NAMALWA (cell line): ENCODE measurements at regions not wholly inside any gene's neighbourhood (a gene's known extent, or its start where the extent isn't known, plus 50 kb on each side); places are given as distances from the start of the nearest gene placed in this dataset.
"Not testable (repeated sequence)": the region's sequence is repeated elsewhere in the genome, so short reads cannot be mapped to it uniquely, and the experiment has no call there.

Source experiments
- DNase-seq: peaks from one replicate; pipeline ENCODE4 v3.0.0-alpha.2; 2015; ENCODE audit warnings: low spot score

GRCh38 chr1:60809204-60809980 is 273.0 kb upstream of the NFIA start:
- DNase-seq: no peak

GRCh38 chr1:60808676-60809075 is 273.7 kb upstream of the NFIA start:
- no peak for DNase-seq

GRCh38 chr1:60802884-60803283 is 279.5 kb upstream of the NFIA start:
- no peak for DNase-seq

GRCh38 chr1:60797351-60797750 is 285.0 kb upstream of the NFIA start:
- DNase-seq: no peak

- DNase-seq: no peak
Observed at GRCh38 chr1:60791226-60791625, 291.1 kb upstream of the NFIA start.

- DNase-seq: not testable (repeated sequence)
Observed at GRCh38 chr1:60773099-60773498, 309.3 kb upstream of the NFIA start.

- DNase-seq: no peak
Observed at GRCh38 chr1:60769082-60769481, 313.3 kb upstream of the NFIA start.

- DNase-seq: peak; percentile 59
Observed at GRCh38 chr1:60765204-60765603, 317.2 kb upstream of the NFIA start.

GRCh38 chr1:60764489-60764888 is 317.9 kb upstream of the NFIA start:
- no peak for DNase-seq

GRCh38 chr1:60763741-60764140 is 318.6 kb upstream of the NFIA start:
- DNase-seq: no peak

- DNase-seq: no peak
Observed at GRCh38 chr1:60762911-60763310, 319.4 kb upstream of the NFIA start.

- DNase-seq: no peak
Observed at GRCh38 chr1:60762176-60762575, 320.2 kb upstream of the NFIA start.

GRCh38 chr1:60759291-60759690 is 323.1 kb upstream of the NFIA start:
- DNase-seq: no peak

- no peak for DNase-seq
Observed at GRCh38 chr1:60757485-60757884, 324.9 kb upstream of the NFIA start.

GRCh38 chr1:60753036-60753900 is 329.1 kb upstream of the NFIA start:
- no peak for DNase-seq

GRCh38 chr1:60751306-60751705 is 331.1 kb upstream of the NFIA start:
- DNase-seq: no peak

- DNase-seq: no peak
Observed at GRCh38 chr1:60747353-60747752, 335.0 kb upstream of the NFIA start.

GRCh38 chr1:60746278-60746791 is 336.0 kb upstream of the NFIA start:
- DNase-seq: no peak

- no peak for DNase-seq
Observed at GRCh38 chr1:60745484-60745883, 336.9 kb upstream of the NFIA start.

- no peak for DNase-seq
Observed at GRCh38 chr1:60742339-60742738, 340.0 kb upstream of the NFIA start.

GRCh38 chr1:60740154-60740553 is 342.2 kb upstream of the NFIA start:
- DNase-seq: no peak

GRCh38 chr1:60739729-60740128 is 342.6 kb upstream of the NFIA start:
- no peak for DNase-seq

GRCh38 chr1:60732977-60733401 is 349.4 kb upstream of the NFIA start:
- no peak for DNase-seq
